ENCODE measurements at regions not wholly inside any gene's neighbourhood (a gene's known extent, or its start where the extent isn't known, plus 50 kb on each side); places are given as distances from the start of the nearest gene placed in this dataset.

DNA sequence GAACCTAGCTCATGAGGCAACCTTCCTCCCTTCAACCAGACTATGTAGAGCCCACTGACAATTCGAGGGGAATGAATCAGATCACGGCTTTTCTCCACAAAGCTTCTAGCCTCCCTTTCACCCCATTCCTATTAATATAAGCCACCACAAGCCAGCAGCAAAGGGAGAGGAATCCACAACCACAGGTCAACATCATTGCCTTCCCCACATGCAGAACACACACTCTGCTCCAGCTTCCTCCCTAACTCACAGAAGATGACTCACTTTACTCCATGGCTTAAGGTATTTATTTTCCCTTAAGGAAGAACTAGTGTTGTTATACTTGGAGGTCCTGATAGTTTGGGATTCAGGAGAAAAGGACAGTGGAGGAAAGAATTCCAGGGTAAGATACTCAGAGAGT is 272.2 kb downstream of the C1D start (continued):
- TF ChIP-seq MTA3 (IDR thresholded peaks at IDR 0.05; ENCODE audit: borderline replicate concordance, low read length) = no peak
- TF ChIP-seq TCF3 (IDR thresholded peaks at IDR 0.05; ENCODE audit: borderline replicate concordance, insufficient read depth, low read depth, low read length) = no peak

DNA sequence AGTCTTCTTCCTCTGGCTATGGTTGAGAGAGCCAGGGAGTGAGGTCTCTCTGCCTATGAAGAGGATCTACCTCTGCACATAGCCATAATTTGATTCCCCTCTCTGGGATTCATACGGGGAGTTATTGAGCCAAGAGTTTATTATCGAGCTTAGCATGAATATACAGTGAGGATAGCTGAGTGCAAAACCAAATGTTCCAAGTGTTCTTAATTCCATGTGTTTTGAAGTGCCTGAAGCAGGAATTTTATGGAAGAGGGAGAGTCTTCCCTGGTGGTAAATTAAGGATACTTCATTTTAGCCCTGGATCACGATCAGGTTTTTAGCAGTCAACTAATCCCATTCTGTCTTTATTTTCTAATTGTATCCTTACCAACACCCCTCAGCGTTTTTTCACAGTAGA is 270.6 kb downstream of the C1D start:
- FAIRE-seq (no peak), ATAC-seq (no peak), DNase-seq (ENCODE audit: low read depth, low spot score) (no peak)
- CTCF ChIA-PET = interaction anchor here (0.7 kb wide), 1 partner anchor 451 kb away, joined by 3 read pairs; no protein-coding TSS in a partner anchor
- H3K4me2 ChIP-seq (ENCODE audit: control insufficient read depth, insufficient read depth) = no peak overlapping the region
- H3K4me3 ChIP-seq = no peak overlapping the region
- H4K20me1 ChIP-seq (ENCODE audit: control insufficient read depth, insufficient read depth) = no peaks in the 10 kb centered on the region
- no peak overlapping the region for H3K9ac ChIP-seq (ENCODE audit: control insufficient read depth, insufficient read depth, low read length)
- POLR2A ChIA-PET = no interaction called here
- TF ChIP-seq RBBP5 (conservative IDR thresholded peaks at IDR 0.05) (no peak), MTA2 (IDR thresholded peaks at IDR 0.05; ENCODE audit: low read depth) (no peak)
- TF ChIP-seq, protein P1, sequence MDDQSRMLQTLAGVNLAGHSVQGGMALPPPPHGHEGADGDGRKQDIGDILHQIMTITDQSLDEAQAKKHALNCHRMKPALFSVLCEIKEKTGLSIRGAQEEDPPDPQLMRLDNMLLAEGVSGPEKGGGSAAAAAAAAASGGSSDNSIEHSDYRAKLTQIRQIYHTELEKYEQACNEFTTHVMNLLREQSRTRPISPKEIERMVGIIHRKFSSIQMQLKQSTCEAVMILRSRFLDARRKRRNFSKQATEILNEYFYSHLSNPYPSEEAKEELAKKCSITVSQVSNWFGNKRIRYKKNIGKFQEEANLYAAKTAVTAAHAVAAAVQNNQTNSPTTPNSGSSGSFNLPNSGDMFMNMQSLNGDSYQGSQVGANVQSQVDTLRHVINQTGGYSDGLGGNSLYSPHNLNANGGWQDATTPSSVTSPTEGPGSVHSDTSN (IDR thresholded peaks at IDR 0.05; ENCODE audit: insufficient replicate concordance, low read depth, low read length) = no peak
- TF ChIP-seq, protein P2, sequence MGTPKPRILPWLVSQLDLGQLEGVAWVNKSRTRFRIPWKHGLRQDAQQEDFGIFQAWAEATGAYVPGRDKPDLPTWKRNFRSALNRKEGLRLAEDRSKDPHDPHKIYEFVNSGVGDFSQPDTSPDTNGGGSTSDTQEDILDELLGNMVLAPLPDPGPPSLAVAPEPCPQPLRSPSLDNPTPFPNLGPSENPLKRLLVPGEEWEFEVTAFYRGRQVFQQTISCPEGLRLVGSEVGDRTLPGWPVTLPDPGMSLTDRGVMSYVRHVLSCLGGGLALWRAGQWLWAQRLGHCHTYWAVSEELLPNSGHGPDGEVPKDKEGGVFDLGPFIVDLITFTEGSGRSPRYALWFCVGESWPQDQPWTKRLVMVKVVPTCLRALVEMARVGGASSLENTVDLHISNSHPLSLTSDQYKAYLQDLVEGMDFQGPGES (IDR thresholded peaks at IDR 0.05) = no peak
- no peaks in the 10 kb centered on the region for H3K79me2 ChIP-seq (ENCODE audit: control insufficient read depth, insufficient read depth, low read length)
- intact Hi-C loops (cut with micrococcal nuclease; ENCODE audit: unreplicated experiment) = no loop called here
- no peaks in the 10 kb centered on the region for H3K4me1 ChIP-seq (ENCODE audit: control insufficient read depth, insufficient read depth, low read length)
- in situ Hi-C loops (cut with MboI) = no loop called here
- no peaks in the 10 kb centered on the region for H3K9me3 ChIP-seq (replicated peaks; ENCODE audit: control insufficient read depth, insufficient read depth, low read length)
- RAD21 ChIA-PET (ENCODE audit: unreplicated experiment) = no interaction called here
- no peaks in the 10 kb centered on the region for H3K36me3 ChIP-seq (ENCODE audit: control insufficient read depth in 2 of 2, insufficient read depth in 2 of 2, low read length in 1 of 2)
- SMC1A ChIA-PET (ENCODE audit: uncharacterized antibody, unreplicated experiment) = no interaction called here
- no peak overlapping the region for H2AFZ ChIP-seq (ENCODE audit: control insufficient read depth, low read depth, low read length)
- H3K27me3 ChIP-seq (replicated peaks in 1 of 2; ENCODE audit: control insufficient read depth in 2 of 2, insufficient read depth in 2 of 2, low read length in 1 of 2) = no peaks in the 10 kb centered on the region
- 0% methylated on average over 4 of the region's 4 CpGs for WGBS (ENCODE audit: insufficient coverage, insufficient replicate concordance, low lambda C conversion rate, missing lambda C conversion rate)
- BruUV-seq (replicated peaks) = no TSS peak
- H3K27ac ChIP-seq (ENCODE audit: control insufficient read depth, insufficient read depth) = no peak overlapping the region

Measured in GM12878 (cell line).